Osteocyte (in vitro differentiated cells): ENCODE measurements at regions not wholly inside any gene's neighbourhood (a gene's known extent, or its start where the extent isn't known, plus 50 kb on each side); places are given as distances from the start of the nearest gene placed in this dataset.

ENCODE experiments used
- DNase-seq: peaks from one replicate; pipeline ENCODE4 v3.0.0; 2021; ENCODE audit warnings: mixed read lengths; ENCODE audit not compliant: unreplicated experiment; ENCODE audit errors: extremely low spot score
- H3K27ac Mint-ChIP-seq: one replicate; pipeline ENCODE4 v1.8.0; 2021; ENCODE audit warnings: mild to moderate bottlenecking, mixed read lengths; ENCODE audit not compliant: unreplicated experiment
- H3K27me3 Mint-ChIP-seq: one replicate; pipeline ENCODE4 v1.8.0; 2021; ENCODE audit warnings: mixed read lengths; ENCODE audit not compliant: unreplicated experiment
- H3K36me3 Mint-ChIP-seq: one replicate; pipeline ENCODE4 v1.8.0; 2021; ENCODE audit warnings: mixed read lengths; ENCODE audit not compliant: unreplicated experiment
- H3K4me1 Mint-ChIP-seq: one replicate; pipeline ENCODE4 v1.8.0; 2021; ENCODE audit warnings: mixed read lengths; ENCODE audit not compliant: unreplicated experiment
- H3K4me3 Mint-ChIP-seq: one replicate; pipeline ENCODE4 v1.8.0; 2021; ENCODE audit warnings: mild to moderate bottlenecking, moderate library complexity, mixed read lengths; ENCODE audit not compliant: unreplicated experiment
- H3K9me3 Mint-ChIP-seq: one replicate; pipeline ENCODE4 v1.8.0; 2021; ENCODE audit warnings: mixed read lengths; ENCODE audit not compliant: unreplicated experiment
- TF ChIP-seq, protein P1 (sequence below): fragments of 200-600 bp; sonication (generic); IDR thresholded peaks from 2 replicates; pipeline ENCODE4 v1.5.0; 2021; ENCODE audit warnings: antibody characterized with exemption, mild to moderate bottlenecking, moderate library complexity

DNA sequence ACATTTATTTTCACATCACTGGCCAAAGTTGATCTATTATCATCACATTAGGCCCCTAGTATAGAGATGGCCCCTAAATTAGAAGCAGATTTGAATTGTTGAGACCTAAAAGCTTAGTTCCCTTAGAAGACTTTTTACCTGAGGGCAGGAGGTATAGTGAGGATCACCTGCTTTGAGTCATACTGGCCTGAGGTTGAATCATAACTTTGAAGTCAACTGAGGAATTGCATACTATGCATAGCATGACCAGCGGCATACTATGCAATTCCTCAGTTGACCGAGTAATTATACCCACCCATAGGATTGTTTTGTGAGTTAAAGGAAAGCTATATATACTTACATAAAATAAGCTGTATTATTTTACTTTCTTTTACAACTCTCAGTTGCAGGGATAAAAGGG lies 50.3 kb upstream of the DPH5 start:
- Mint-ChIP-seq H3K4me3 (no peak overlapping the region), H3K27ac (no peak overlapping the region), H3K27me3 (no peaks in the 10 kb centered on the region), H3K9me3 (no peaks in the 10 kb centered on the region), H3K36me3 (peaks cover 2% of the 10 kb centered on the region), H3K4me1 (no peaks in the 10 kb centered on the region)
- no peak for DNase-seq
- TF ChIP-seq, protein P1, sequence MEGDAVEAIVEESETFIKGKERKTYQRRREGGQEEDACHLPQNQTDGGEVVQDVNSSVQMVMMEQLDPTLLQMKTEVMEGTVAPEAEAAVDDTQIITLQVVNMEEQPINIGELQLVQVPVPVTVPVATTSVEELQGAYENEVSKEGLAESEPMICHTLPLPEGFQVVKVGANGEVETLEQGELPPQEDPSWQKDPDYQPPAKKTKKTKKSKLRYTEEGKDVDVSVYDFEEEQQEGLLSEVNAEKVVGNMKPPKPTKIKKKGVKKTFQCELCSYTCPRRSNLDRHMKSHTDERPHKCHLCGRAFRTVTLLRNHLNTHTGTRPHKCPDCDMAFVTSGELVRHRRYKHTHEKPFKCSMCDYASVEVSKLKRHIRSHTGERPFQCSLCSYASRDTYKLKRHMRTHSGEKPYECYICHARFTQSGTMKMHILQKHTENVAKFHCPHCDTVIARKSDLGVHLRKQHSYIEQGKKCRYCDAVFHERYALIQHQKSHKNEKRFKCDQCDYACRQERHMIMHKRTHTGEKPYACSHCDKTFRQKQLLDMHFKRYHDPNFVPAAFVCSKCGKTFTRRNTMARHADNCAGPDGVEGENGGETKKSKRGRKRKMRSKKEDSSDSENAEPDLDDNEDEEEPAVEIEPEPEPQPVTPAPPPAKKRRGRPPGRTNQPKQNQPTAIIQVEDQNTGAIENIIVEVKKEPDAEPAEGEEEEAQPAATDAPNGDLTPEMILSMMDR, result no peak
